HG03025 (cell line): ENCODE measurements at regions not wholly inside any gene's neighbourhood (a gene's known extent, or its start where the extent isn't known, plus 50 kb on each side); places are given as distances from the start of the nearest gene placed in this dataset.
"Not testable (repeated sequence)": the region's sequence is repeated elsewhere in the genome, so short reads cannot be mapped to it uniquely, and the experiment has no call there.

Experiments used
- ATAC-seq: cut with Tn5 transposase; IDR thresholded peaks from one replicate; pipeline ENCODE4 v1.9.1; 2021; ENCODE audit warnings: mild to moderate bottlenecking, moderate library complexity; ENCODE audit not compliant: unreplicated experiment, low FRiP score

- ATAC-seq: no peak
Measured at GRCh38 chr12:83676781-83677295, 990.1 kb downstream of the TMTC2 start.

DNA sequence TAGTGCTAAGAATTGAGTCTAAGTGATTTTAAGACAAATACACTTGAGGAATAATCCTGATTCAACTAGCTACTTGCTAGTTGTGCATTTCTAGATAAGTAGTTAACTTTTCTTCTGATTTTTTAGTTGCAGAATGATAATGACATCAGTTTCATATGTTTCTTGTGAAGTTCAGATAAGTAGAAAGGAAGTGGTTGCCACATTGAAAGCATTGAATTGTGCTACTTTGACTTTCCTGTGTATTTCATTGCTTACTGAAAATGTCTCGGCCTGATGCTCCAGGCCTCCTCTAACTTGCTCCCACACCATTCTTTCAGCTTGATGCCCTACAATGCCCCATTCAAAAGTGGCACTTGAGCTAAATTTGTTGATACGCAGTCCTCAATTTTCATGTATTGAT, 980.0 kb downstream of the TMTC2 start:
- ATAC-seq: no peak

GRCh38 chr12:83665634-83666218, 979.0 kb downstream of the TMTC2 start:
- no peak for ATAC-seq

DNA sequence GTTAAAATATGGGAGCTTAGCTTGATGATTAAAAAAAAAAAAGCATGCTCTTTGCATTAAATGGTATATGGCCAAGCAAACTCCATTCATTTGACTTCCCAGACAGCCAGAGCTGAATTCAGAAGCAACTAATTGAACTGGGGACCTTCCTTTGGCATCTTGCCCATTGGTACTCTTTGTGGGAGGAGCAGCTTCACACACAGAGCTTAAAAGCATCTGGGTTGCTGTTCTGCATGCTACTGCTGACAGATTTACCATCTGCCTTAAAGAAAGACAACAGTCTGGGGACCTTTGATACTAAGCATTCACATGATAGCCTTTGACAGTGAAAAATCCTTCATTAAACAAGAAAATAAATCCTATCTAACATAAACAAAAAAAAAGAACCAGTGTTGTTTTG, 977.9 kb downstream of the TMTC2 start:
- no peak for ATAC-seq

GRCh38 chr12:83660727-83661358, 974.1 kb downstream of the TMTC2 start:
- no peak for ATAC-seq

DNA sequence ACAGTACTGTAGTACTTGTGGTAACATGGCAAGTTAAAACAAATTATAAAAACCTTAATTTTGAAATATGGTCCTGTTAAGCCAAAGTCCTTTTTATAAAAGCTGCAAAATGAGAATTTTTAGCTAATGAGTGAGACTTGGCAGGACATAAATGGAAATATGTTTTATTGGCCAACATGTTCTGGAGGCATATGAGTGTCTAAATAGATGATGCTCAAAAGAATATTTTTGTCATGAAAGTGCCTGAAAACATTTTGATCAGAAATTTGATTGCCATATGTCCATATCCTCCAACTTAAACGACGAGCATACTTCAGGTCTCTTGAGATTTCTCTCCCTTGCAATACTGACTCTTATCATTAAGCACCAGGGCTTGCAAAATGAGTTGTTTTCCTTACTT, 972.6 kb downstream of the TMTC2 start:
- no peak for ATAC-seq

GRCh38 chr12:83656004-83656403, 969.3 kb downstream of the TMTC2 start:
- no peak for ATAC-seq

GRCh38 chr12:83642205-83642604, 955.5 kb downstream of the TMTC2 start:
- ATAC-seq: no peak

- no peak for ATAC-seq
Measured at GRCh38 chr12:83641789-83642188, 955.1 kb downstream of the TMTC2 start.

DNA sequence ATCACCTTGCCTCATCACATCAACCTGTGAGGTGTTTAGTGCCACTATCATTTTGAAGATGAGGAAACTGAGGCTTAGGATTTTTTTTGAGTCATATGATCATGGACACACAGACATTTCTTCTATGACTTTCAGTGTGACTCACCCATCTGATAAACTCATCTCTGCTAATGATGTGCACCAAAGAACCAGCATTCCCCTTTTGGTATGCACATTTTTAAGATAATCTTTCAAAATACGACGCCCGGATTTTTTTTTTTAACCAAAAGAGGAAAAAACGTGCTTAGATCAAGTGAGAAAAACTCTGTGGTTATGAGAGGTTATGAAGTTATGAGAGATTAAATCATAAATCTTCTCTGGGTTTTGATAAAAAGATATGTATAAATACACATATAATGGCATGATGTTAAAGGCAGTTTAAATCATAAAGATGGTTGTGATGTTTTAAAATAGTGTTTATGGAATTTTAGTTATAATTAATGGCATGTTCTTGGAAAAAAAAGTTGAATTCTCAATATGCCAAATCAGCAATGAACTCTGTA, 948.1 kb downstream of the TMTC2 start:
- ATAC-seq: no peak

GRCh38 chr12:83630526-83630925, 943.8 kb downstream of the TMTC2 start:
- no peak for ATAC-seq

- ATAC-seq: no peak
Measured at GRCh38 chr12:83629931-83630330, 943.2 kb downstream of the TMTC2 start.

DNA sequence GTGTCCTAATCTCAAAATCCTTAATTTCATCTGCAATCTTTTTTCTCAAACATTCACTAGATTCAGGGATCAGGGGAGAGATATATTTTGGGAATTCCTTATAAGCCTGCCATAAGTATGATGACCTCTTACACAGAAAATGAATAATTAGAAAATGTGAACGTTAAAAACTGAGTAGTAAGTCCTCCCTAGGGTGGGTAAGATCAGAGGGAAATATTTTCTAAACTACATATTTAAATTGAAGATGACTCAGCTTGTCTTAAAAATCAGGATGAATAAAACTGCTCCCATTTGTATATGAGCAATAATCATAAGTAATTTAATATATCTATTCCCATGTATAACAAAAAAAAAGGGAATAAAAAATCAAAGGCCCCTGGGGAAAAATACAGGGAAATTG, 935.5 kb downstream of the TMTC2 start:
- ATAC-seq: no peak

DNA sequence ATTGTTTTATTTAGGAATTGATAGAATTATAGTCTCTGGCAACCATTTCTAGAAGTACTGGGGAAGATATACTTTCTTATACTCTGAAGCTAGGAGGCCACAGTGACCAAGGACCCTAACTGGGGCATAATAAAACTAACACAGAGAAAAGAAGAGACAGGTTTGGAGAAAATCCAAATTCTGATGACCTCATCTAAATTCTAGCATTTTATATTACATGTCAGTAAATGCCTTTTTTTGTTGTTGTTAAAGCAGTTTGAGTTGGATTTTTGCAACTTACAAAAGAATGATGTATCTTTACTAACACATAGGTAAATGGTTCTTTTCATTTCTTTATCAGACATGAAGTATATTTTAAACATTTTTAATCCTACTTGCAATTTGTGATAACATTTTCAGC, 933.3 kb downstream of the TMTC2 start:
- no peak for ATAC-seq

- ATAC-seq: no peak
Measured at GRCh38 chr12:83615152-83615551, 928.4 kb downstream of the TMTC2 start.

GRCh38 chr12:83613586-83614110, 926.9 kb downstream of the TMTC2 start:
- no peak for ATAC-seq

- ATAC-seq: no peak
Measured at GRCh38 chr12:83603106-83603505, 916.4 kb downstream of the TMTC2 start.

GRCh38 chr12:83575326-83575725, 888.6 kb downstream of the TMTC2 start:
- ATAC-seq: no peak

DNA sequence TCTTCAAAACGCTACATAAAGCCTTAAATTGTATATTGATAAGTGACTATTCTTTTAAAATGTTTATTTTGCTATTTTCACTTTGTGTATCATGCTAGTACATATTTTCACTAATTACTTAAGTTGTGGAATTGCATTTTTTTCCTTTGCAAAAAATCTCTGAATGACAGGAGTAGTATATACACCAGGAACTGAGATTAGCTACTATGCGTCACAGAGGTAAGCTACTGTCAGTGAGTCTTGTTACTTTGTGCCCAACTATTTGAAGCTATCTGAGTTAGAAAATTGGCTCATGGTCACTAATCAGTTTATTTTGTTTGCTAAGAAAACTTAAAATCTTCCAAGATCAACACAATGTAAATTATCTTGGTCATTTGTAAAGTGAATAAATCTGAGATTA, 887.4 kb downstream of the TMTC2 start:
- no peak for ATAC-seq

- ATAC-seq: no peak
Measured at GRCh38 chr12:83573671-83574070, 887.0 kb downstream of the TMTC2 start.

DNA sequence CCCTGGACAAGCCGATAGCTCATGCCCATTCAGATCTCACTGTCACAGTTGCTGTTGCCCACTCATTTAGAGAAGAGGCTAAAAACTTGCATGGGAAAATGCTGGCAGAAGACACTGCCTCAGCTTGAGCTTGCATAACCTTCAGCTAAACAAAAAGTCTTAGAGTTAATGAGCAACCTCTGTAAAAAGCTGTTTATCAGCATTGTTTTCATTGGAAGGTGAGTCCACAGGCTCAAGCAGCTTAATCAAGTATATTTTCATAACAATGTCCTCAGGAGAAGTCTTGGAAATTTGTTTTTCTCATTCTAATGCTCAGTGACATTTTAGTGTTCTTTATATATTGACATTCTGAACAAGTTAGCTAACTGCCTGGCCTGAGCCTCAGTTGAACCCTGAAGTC, 872.9 kb downstream of the TMTC2 start:
- ATAC-seq: no peak

DNA sequence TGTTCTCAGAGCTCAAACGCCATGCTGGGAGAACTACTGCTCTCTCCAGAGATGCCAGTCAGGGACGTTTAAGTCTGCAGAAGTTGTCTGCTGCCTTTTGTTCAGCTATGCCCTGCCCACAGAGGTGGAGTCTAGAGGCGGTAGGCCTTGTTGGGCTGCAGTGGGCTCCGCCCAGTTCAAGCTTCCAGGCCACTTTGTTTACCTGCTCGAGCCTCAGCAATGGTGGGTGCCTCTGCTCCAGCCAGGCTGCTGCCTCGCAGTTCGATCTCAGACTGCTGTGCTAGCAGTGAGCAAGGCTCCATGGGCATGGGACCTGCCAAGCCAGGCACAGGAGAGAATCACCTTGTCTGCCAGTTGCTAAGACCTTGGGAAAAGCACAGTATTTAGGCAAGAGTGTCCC, 869.3 kb downstream of the TMTC2 start:
- not testable (repeated sequence) for ATAC-seq
